K562 (cell line): ENCODE measurements at regions not wholly inside any gene's neighbourhood (a gene's known extent, or its start where the extent isn't known, plus 50 kb on each side); places are given as distances from the start of the nearest gene placed in this dataset.

Source experiments
- ATAC-seq: fragments of 200-7000 bp; cut with Tn5 transposase; 3 replicates; pipeline ENCODE4 v1.9.1; 2020; ENCODE audit warnings: moderate library complexity
- BruUV-seq: library from RNA; stranded (reverse); fragments of 400-500 nt; replicated peaks from 2 replicates; lab custom pipeline; 2021; lab: Mats Ljungman, UMichigan
- CTCF ChIA-PET: fragments of 300-600 bp; formaldehyde crosslinking; extraction: SDS; loops from one replicate; lab custom pipeline; 2021; ENCODE audit warnings: low intra/inter-chr PET ratio; lab: Yijun Ruan, JAX
- POLR2A ChIA-PET: fragments of 300-600, 350-650 bp; sonication (Branson Sonifier 250); formaldehyde crosslinking; extraction: SDS; loops from one replicate; lab custom pipeline; 2021; ENCODE audit warnings: antibody characterized with exemption, inconsistent platforms; lab: Yijun Ruan, JAX
- DNase-seq, 4 experiments: peaks; one replicate each; pipeline versions ENCODE4 v3.0.0 to v3.0.0-alpha.2; 2011 to 2018; ENCODE audit warnings: low spot score in 3 of 4, mixed read lengths in 3 of 4; ENCODE audit errors: extremely low read depth in 1 of 4
- FAIRE-seq: peaks from 2 replicates; lab custom pipeline; 2011; peaks lifted over from hg19 to GRCh38; lab: Jason Lieb, UNC
- H2AFZ ChIP-seq: 2 replicates; pipeline ENCODE4 v1.6.0; 2011; ENCODE audit warnings: low read depth, low read length, control low read depth, inconsistent platforms
- H3K27ac ChIP-seq: fragments of 200-600 bp; 3 replicates; pipeline ENCODE4 v1.8.0; 2011; ENCODE audit warnings: low read depth, mild to moderate bottlenecking, control low read depth, inconsistent platforms, low read length, moderate library complexity, mixed read lengths; ENCODE audit errors: extremely low read depth
- H3K27me3 ChIP-seq, 2 experiments: fragments of 300-600 bp in 1 of 2; 2 replicates in 1 of 2; 3 replicates in 1 of 2; pipeline versions ENCODE4 v1.6.0 to v1.8.0; 2011; ENCODE audit warnings: inconsistent platforms in 2 of 2, low read length in 2 of 2, mild to moderate bottlenecking in 1 of 2, mixed read lengths in 1 of 2, moderate library complexity in 1 of 2; ENCODE audit not compliant: control insufficient read depth in 2 of 2, insufficient read depth in 2 of 2
- H3K36me3 ChIP-seq: fragments of 300-600 bp; 3 replicates; pipeline ENCODE4 v1.8.0; 2011; ENCODE audit warnings: mild to moderate bottlenecking, low read length, inconsistent platforms; ENCODE audit not compliant: control insufficient read depth, insufficient read depth
- H3K4me1 ChIP-seq, 2 experiments: fragments of 200-600 bp in 1 of 2; replicated peaks in 1 of 2; 2 replicates in 1 of 2; 3 replicates in 1 of 2; pipeline versions ENCODE4 v1.5.1 to v1.8.0; 2011; ENCODE audit warnings: inconsistent platforms in 2 of 2, low read length in 2 of 2, mild to moderate bottlenecking in 1 of 2, mixed read lengths in 1 of 2, moderate library complexity in 1 of 2; ENCODE audit not compliant: control insufficient read depth in 2 of 2, insufficient read depth in 2 of 2
- H3K4me2 ChIP-seq: 2 replicates; pipeline ENCODE4 v1.6.1; 2011; ENCODE audit warnings: low read length, control low read depth, inconsistent platforms, mixed read lengths; ENCODE audit not compliant: insufficient read depth
- H3K4me3 ChIP-seq: fragments of 200-600 bp; sonication (generic), shearing (Covaris generic); 2 replicates; pipeline ENCODE4 v1.5.1; 2016; ENCODE audit warnings: control low read depth, inconsistent platforms
- H3K79me2 ChIP-seq: fragments of 200-600 bp; 3 replicates; pipeline ENCODE4 v1.8.0; 2011; ENCODE audit warnings: low read length, inconsistent platforms; ENCODE audit not compliant: control insufficient read depth, insufficient read depth
- H3K9ac ChIP-seq, 2 experiments: 2 replicates each; pipeline versions ENCODE4 v1.6.0 to v1.6.1; 2011; ENCODE audit warnings: low read depth in 2 of 2, low read length in 2 of 2, control low read depth in 1 of 2, inconsistent platforms in 1 of 2, mild to moderate bottlenecking in 1 of 2, mixed read lengths in 1 of 2; ENCODE audit not compliant: insufficient read depth in 1 of 2
- H3K9me1 ChIP-seq: one replicate; pipeline ENCODE4 v1.6.0; 2011; ENCODE audit warnings: inconsistent platforms, mild to moderate bottlenecking, low read length, moderate library complexity; ENCODE audit not compliant: control insufficient read depth, insufficient read depth
- H3K9me3 ChIP-seq: replicated peaks from 2 replicates; pipeline ENCODE4 v1.5.1; 2011; ENCODE audit warnings: low read depth, low read length, inconsistent platforms; ENCODE audit not compliant: control insufficient read depth, insufficient read depth
- H4K20me1 ChIP-seq: replicated peaks from 2 replicates; pipeline ENCODE4 v1.6.1; 2011; ENCODE audit warnings: low read length, inconsistent platforms, mixed read lengths; ENCODE audit not compliant: control insufficient read depth, insufficient read depth
- E2F6 ChIP-seq, 2 experiments: IDR thresholded peaks; 2 replicates each; pipeline ENCODE4 v1.6.1; 2011; ENCODE audit warnings: borderline replicate concordance in 1 of 2, control low read depth in 1 of 2, low read depth in 1 of 2, low read length in 1 of 2, mild to moderate bottlenecking in 1 of 2, mixed read lengths in 1 of 2, moderate library complexity in 1 of 2; ENCODE audit not compliant: insufficient read depth in 1 of 2, insufficient read length in 1 of 2, poor library complexity in 1 of 2, severe bottlenecking in 1 of 2; ENCODE audit errors: extremely low read depth in 1 of 2
- HNRNPK ChIP-seq: fragments of 200-400 bp; formaldehyde crosslinking; IDR thresholded peaks from one replicate; pipeline ENCODE4 v1.6.1; 2018; ENCODE audit warnings: mild to moderate bottlenecking, low read depth, low read length; ENCODE audit not compliant: poor library complexity, severe bottlenecking
- OTX1 ChIP-seq: fragments of 450-650 bp; formaldehyde crosslinking; IDR thresholded peaks from 2 replicates; pipeline ENCODE4 v1.4.0; 2022; ENCODE audit warnings: mild to moderate bottlenecking
- PPARD ChIP-seq: fragments of 250-450 bp; sonication (Bioruptor Pico); IDR thresholded peaks from 2 replicates; pipeline ENCODE4 v1.8.0; 2022; ENCODE audit warnings: inconsistent platforms, mild to moderate bottlenecking, moderate library complexity
- SMARCA5 ChIP-seq: fragments of 450-650 bp; IDR thresholded peaks from 2 replicates; pipeline ENCODE4 v1.6.1; 2016
- TRIM24 ChIP-seq, 2 experiments: fragments of 450-650 bp; IDR thresholded peaks; 2 replicates each; pipeline ENCODE4 v1.6.1; 2016
- ZFP30 ChIP-seq: fragments of 250-450 bp; sonication (Bioruptor Pico); IDR thresholded peaks from 2 replicates; pipeline ENCODE4 v1.8.0; 2022; ENCODE audit warnings: moderate library complexity, mild to moderate bottlenecking, inconsistent platforms, borderline replicate concordance
- ZNF174 ChIP-seq: fragments of 250-450 bp; sonication (Bioruptor Pico); IDR thresholded peaks from 2 replicates; pipeline ENCODE4 v1.4.0; 2020; ENCODE audit warnings: mild to moderate bottlenecking
- ZNF277 ChIP-seq: fragments of 250-450 bp; sonication (Bioruptor Pico); IDR thresholded peaks from 2 replicates; pipeline ENCODE4 v1.8.0; 2022; ENCODE audit warnings: inconsistent platforms, mild to moderate bottlenecking, moderate library complexity, borderline replicate concordance
- WGBS: fragments of 100-300 bp; shearing (Covaris generic); methylation state at CpG from one replicate; pipeline ENCODE4 v1.1.6; 2016; ENCODE audit warnings: low coverage, mixed read lengths; ENCODE audit not compliant: insufficient coverage; ENCODE audit errors: missing lambda C conversion rate; 5-methylcytosine and 5-hydroxymethylcytosine counted together
- in situ Hi-C: fragments of 300-500 bp; cut with MboI; formaldehyde crosslinking; loops from 4 replicates; pipeline ENCODE4 v1.15.0; 2018; ENCODE audit warnings: inconsistent platforms, mixed read lengths
- intact Hi-C: fragments of 100-400 bp; cut with micrococcal nuclease; formaldehyde crosslinking; loops from 2 replicates; pipeline ENCODE4 v1.14.2; 2022
- TF ChIP-seq, protein P1 (sequence below): fragments of 250-450 bp; sonication (Bioruptor Pico); IDR thresholded peaks from 2 replicates; pipeline ENCODE4 v1.8.0; 2021; ENCODE audit warnings: borderline replicate concordance, mild to moderate bottlenecking, moderate library complexity; ENCODE audit not compliant: poor library complexity, severe bottlenecking
- TF ChIP-seq, protein P2 (sequence below): fragments of 450-650 bp; IDR thresholded peaks from 2 replicates; pipeline ENCODE4 v1.6.1; 2016

DNA sequence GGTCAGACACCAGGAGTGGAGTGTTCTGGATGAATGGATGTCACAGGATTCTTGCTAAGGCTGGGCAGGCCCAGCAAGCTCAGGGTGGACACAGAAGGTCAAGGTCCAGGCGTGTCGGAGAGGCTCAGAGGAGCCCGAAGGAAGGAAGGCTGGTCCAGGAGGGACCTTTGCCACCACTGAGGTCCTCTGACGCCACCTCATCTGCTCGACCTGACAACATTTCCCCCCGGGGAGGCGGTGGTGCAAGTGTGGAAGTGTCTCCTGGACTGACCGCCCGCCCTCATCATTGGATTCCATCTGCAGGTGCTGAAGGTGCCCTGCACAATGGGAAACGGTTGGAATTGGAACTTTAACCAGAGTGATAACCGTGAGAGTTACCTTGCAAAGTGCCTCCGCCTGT, 124.6 kb downstream of the RTP5 start:
- no peak for FAIRE-seq
- ChIA-PET CTCF (no interaction called here), POLR2A (no interaction called here)
- Histone ChIP-seq H3K36me3 (no peaks in the 10 kb centered on the region), H3K4me3 (no peak overlapping the region), H3K9ac (no peak overlapping the region), H3K4me1 (peaks cover 0 to 6% of the 10 kb centered on the region in 2 experiments; a peak in 3 of 5 replicates), H3K4me2 (no peak overlapping the region), H3K9me3 (no peaks in the 10 kb centered on the region), H3K9me1 (no peaks in the 10 kb centered on the region), H3K27ac (no peak overlapping the region), H2AFZ (no peak overlapping the region), H3K79me2 (no peaks in the 10 kb centered on the region), H4K20me1 (no peaks in the 10 kb centered on the region), H3K27me3 (peaks cover 16 to 66% of the 10 kb centered on the region in 2 experiments)
- BruUV-seq = no TSS peak
- WGBS = 19% methylated on average over 7 of the region's 12 CpGs
- DNase-seq = no peak
- ATAC-seq = no peak
- TF ChIP-seq TRIM24 (IDR thresholded peaks at IDR 0.05) (no peak), ZNF174 (CRISPR knock-in tag) (no peak), SMARCA5 (no peak), HNRNPK (no peak)
- TF ChIP-seq, protein P1, sequence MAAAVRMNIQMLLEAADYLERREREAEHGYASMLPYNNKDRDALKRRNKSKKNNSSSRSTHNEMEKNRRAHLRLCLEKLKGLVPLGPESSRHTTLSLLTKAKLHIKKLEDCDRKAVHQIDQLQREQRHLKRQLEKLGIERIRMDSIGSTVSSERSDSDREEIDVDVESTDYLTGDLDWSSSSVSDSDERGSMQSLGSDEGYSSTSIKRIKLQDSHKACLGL (CRISPR knock-in tag) = no peak
- in situ Hi-C loops = no loop called here
- intact Hi-C loops = no loop called here

- in situ Hi-C loops (no loop called here), intact Hi-C loops (no loop called here)
- H3K9me1 ChIP-seq = no peaks in the 10 kb centered on the region
- H4K20me1 ChIP-seq = no peaks in the 10 kb centered on the region
- H3K4me3 ChIP-seq = no peak overlapping the region
- no peaks in the 10 kb centered on the region for H3K36me3 ChIP-seq
- no peak for ATAC-seq
- ChIA-PET POLR2A (no interaction called here), CTCF (no interaction called here)
- 4% methylated on average over 9 of the region's 9 CpGs for WGBS
- peaks cover 16 to 72% of the 10 kb centered on the region in 2 experiments for H3K27me3 ChIP-seq
- H3K79me2 ChIP-seq = no peaks in the 10 kb centered on the region
- H3K27ac ChIP-seq = no peak overlapping the region
- no peak overlapping the region for H3K9ac ChIP-seq
- no TSS peak for BruUV-seq
- H3K4me1 ChIP-seq = peaks cover 0 to 6% of the 10 kb centered on the region in 2 experiments; a peak in 3 of 5 replicates
- no peak overlapping the region for H2AFZ ChIP-seq
- no peak overlapping the region for H3K4me2 ChIP-seq
- no peaks in the 10 kb centered on the region for H3K9me3 ChIP-seq
- no peak for FAIRE-seq
- DNase-seq = no peak
- TF ChIP-seq ZNF277 (CRISPR knock-in tag) (no peak), OTX1 (CRISPR knock-in tag) (no peak), PPARD (CRISPR knock-in tag) (no peak), E2F6 (IDR thresholded peaks at IDR 0.05; ENCODE audit: borderline replicate concordance in 1 of 2, extremely low read depth in 1 of 2, insufficient read depth in 1 of 2, insufficient read length in 1 of 2, low read depth in 1 of 2, low read length in 1 of 2, poor library complexity in 1 of 2, severe bottlenecking in 1 of 2) (peak in 1 of 2 experiments; percentile 31), ZFP30 (CRISPR knock-in tag) (no peak)
- TF ChIP-seq, protein P2, sequence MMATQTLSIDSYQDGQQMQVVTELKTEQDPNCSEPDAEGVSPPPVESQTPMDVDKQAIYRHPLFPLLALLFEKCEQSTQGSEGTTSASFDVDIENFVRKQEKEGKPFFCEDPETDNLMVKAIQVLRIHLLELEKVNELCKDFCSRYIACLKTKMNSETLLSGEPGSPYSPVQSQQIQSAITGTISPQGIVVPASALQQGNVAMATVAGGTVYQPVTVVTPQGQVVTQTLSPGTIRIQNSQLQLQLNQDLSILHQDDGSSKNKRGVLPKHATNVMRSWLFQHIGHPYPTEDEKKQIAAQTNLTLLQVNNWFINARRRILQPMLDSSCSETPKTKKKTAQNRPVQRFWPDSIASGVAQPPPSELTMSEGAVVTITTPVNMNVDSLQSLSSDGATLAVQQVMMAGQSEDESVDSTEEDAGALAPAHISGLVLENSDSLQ = no peak
These were observed 125.2 kb downstream of the RTP5 start for GRCh38 chr2:241994556-241995213.
